H1 (cell line): ENCODE measurements at regions not wholly inside any gene's neighbourhood (a gene's known extent, or its start where the extent isn't known, plus 50 kb on each side); places are given as distances from the start of the nearest gene placed in this dataset.

ENCODE experiments used
- SP4 ChIP-seq: IDR thresholded peaks from 2 replicates; pipeline ENCODE4 v1.6.1; 2012; ENCODE audit warnings: low read length, inconsistent platforms

DNA sequence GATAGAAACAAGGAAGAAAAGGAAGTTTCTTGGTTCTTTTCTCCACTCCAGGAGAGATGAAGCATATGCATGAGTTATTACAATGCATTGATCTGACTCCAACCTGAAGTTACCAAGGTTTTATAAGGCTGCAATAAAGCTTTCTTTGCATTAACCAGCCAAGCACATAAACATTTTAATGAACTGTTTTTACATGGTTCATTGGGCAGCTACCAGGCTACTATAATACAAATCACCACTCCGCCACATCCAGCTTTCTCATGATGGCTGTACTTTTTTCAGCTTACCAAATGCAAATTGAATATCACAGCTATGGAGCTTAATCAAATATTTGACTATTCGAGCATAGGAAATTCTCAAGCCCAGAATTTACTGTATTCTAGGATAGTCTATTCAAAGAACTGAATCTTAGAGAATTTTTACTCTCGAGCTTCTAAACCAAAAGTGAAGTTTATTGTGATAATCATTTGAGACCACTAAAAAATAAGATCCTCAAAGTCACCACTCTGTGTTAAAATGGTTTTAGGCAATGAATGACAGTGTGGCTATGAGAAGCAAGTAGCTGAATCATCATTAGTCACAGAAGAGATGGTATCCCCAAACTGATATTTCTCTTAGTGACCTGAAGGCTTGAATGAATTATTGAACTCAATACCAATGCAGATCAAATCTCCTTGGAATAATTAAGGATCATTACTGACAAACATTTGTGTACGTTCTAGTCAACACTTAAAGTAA, 58.6 kb upstream of the ZNF281 start (continued):
- no peak for TF ChIP-seq SP4
